ENCODE measurements at regions not wholly inside any gene's neighbourhood (a gene's known extent, or its start where the extent isn't known, plus 50 kb on each side); places are given as distances from the start of the nearest gene placed in this dataset.
A peak's percentile ranks its signal among the peaks of the same experiment; 100 is the strongest.

DNA sequence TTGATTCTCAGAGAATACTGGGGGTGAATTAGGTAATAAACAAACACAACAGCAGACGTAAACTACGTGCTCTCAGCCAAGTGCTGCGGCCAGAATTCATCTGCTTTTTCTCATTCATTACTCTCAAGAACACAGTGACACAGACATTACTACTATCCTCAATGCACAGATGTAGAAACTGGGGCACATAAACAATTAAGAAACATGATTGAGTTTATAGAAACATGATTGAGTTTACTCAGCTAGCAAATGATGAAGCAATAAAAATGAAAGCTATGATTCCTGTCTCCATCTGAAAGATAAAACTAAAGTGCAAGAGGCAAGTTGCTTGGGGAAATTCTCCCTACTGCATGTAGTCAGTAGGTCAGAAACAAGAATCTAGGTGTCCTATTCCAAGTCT, 140.5 kb downstream of the IFI44 start:
- H3K27ac ChIP-seq, result no peak overlapping the region
- DNase-seq (ENCODE audit: low read depth, low spot score), result no peak

DNA sequence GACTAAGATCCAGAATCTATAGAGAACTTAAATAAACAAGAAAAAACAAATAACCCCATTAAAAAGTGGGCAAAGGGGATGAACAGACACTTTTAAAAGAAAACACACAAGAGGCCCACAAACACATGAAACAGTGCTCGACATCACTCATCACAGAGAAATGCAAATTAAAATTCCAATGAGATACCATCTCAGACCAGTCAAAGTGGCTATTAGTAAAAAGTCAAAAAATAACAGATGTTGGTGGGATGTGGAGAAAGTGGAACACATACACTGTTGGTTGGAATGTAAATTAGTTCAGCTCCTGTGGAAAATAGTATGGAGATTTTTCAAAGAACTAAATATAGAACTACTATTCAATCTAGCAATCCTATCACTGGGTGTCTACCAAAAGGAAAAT, 143.1 kb downstream of the IFI44 start:
- no peak for DNase-seq (ENCODE audit: low read depth, low spot score)
- no peak overlapping the region for H3K27ac ChIP-seq

DNA sequence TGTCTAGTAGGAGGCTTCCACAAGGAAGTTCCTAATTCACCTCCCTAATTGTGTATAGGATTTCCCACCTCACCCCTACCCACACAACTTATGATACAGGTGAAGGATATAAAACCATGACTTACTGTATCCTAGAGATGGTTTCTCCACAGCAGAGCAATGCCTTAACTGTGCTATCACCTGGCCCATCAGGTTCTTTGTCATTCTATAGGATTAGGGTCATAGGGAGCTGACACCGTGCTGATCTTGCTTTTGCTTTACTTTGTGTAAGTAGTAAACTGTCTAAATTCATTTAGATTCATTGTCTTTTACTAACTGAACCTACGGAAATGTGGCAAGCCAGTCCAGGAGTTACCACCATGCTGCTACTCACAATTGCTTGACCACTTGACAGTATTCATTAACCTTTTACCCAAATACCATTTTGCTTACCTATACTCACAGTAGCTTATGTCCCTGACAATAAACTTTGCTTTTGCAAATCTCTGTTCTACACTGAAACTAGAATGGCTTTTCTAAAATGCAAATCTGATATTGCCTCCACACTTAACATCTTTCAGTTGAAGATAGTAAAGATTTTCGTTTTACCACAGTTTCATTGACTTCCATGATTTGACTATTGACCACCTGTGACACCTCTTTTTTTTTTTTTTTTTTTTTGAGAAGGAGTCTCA, 147.6 kb downstream of the IFI44 start:
- no peak for DNase-seq (ENCODE audit: low read depth, low spot score)
- H3K27ac ChIP-seq, result no peak overlapping the region

DNA sequence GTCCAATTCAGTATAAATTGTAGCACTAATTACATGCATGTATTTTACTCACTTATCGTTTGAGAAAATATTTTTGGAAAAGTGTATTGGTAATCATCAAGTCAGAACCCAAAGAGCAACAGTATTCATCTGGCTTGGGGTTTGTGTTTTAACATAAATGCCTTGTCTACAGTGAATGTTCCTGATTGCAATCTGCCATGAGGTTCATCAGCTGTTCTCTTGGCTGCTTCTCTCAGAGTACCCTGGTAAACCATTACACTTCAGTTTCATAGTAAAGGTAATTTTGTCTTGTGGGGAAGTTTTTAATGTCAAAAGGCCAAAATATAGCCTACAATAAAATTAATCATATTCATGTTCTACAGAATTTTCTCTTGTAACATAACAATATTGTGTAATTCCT, 150.3 kb downstream of the IFI44 start:
- no peak for DNase-seq (ENCODE audit: low read depth, low spot score)
- H3K27ac ChIP-seq, result no peak overlapping the region

DNA sequence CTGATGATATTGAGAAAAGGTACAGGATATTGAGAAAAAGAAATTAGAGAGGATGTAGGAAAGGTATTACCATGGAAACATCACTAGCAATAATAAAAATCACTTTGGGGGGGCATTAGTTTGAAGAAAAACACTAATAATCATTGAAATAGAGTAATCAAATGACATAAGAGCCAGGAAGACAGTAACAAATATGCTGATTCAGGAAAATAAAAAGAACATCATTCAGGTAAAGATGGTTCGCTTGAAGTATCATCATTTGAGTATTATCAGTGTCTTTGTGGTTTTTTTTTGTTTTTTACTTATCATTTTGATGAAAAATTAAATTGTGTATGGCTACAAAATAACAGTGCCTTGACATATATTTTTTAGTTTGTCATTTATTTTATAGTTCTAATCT, 164.5 kb downstream of the IFI44 start:
- H3K27ac ChIP-seq, result no peak overlapping the region
- no peak for DNase-seq (ENCODE audit: low read depth, low spot score)

DNA sequence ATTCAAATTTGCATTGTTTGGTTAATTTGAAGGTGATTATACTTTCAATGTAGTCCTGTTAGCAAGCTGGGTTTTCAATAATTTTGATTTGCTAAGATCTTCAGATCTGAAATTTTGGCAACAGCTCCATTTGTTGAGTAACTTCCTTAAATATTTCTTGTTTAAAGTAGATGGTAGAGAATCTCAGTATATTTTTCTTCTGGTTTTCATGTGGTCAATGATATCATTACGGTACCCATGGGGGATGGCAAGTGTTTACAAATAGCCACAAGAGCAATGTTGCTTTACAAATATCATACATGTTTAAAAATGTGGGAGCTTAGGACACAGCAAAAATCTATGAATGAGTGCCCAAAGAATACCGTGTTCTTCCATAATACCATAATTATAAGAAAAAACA, 175.9 kb downstream of the IFI44 start:
- no peak for DNase-seq (ENCODE audit: low read depth, low spot score)
- H3K27ac ChIP-seq, result no peak overlapping the region

DNA sequence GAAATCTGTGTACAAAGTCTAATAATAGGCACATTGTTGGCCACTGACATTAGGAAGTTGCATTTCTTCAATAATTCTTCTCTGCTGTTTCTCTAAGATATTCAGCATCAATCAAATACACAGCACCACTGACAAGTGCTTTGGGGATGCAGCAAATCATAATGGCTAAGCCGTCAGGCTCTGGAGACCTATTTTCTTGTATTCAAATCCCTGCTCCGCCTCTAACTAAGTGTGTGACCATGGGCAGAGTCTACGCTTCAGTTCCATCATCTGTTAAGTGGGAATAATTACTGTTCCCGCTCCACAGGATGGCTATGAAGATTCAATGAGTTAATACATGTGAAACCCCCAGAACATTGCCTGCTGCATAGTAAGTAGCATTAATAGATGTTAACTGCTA, 176.9 kb downstream of the ADGRL4 start:
- DNase-seq (ENCODE audit: low read depth, low spot score), result no peak
- H3K27ac ChIP-seq, result no peak overlapping the region

DNA sequence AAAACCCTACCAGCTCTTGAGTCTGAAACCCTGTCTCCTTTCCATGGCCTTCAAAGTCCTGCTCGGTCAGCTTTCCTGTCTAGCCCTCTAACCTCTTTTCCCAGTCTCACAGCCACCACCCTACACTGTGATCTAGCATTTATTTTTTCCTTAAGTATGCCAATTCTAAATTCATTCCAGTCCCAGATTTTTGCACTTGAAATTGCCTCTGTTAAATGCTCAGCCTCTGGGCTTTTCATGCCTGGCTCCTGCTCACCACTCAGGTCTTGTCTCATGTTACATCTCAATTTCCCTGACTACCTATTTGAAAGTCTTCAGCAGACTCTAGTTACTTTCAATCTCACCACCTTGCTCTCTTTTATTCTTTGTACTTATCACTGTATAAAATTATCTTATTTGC, 176.2 kb downstream of the ADGRL4 start:
- H3K27ac ChIP-seq, result no peak overlapping the region
- DNase-seq (ENCODE audit: low read depth, low spot score), result no peak

DNA sequence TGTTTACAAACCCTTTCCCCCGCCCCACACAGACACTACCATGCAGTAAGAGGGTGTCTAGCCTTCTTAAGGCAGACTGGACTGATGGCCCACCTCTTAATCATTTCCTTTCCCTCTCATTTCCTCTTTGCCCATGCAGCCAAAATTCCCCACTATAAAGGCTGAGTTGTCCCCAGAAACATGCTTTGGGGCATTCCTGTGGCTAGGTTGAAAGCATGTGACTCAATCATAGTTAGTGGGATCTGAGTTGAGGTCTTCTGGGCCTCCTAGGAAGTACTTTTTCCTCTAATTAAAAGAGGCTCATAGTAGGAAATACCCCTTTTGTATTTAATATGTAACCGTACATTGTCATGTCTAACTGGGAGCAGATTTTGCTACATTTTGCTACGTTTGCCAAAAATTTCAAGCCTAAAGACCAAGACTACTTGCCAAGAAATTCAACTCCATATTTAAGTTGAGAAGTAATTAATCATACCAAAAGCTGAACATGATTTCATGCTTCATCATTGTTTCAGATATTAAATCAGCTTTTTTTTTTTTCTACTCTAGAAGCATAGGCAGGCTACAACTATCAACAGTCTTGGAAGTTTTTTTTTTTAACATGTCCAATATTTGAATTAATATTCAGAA, 174.7 kb downstream of the ADGRL4 start:
- DNase-seq (ENCODE audit: low read depth, low spot score), result peak; percentile 50
- H3K27ac ChIP-seq, result peak overlapping the region; percentile 94

DNA sequence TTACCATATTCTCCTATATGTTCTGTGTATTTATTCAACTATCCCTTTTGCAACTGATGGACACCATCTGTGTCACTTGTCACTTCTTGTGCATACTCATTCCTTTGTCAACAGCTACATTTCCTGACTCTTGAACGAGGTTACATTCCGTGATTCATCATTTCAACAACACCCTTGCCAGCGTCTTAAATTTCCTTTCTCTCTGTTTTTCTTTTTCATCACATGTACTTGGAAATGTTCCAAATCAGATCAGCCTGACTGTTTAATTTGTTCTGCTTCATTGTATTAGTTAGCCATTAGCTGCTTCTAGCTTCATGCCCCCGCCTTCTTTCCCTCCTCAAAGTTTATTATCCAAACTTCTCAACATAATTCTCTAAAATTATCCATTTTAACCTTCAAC, 173.0 kb downstream of the ADGRL4 start:
- DNase-seq (ENCODE audit: low read depth, low spot score), result peak; percentile 73
- H3K27ac ChIP-seq, result peak overlapping the region; percentile 94

DNA sequence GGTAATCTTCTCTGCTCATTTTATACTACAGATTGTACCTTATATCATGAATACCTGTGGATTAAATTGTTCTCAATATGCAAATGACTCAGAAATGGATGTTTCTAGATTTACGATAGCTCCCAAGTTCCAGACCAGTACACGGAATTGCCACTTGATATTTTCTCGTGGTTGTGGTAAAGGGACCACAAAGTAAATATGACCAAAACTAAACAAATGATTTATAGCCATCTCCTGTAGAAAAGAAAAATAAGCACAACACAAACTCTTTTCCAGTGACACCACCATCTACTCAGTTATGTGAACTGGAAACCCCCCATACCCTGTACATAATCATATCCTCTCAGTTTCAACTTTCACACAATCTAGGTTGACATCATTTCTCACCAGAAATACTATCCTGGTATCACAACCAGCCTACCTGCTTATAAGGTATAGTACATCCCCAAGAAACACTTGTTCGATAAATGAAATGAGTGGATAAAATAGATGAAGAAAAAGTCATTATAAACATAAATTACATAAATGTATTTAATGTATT, 172.3 kb downstream of the ADGRL4 start:
- no peak for DNase-seq (ENCODE audit: low read depth, low spot score)
- H3K27ac ChIP-seq, result peak overlapping the region; percentile 94

DNA sequence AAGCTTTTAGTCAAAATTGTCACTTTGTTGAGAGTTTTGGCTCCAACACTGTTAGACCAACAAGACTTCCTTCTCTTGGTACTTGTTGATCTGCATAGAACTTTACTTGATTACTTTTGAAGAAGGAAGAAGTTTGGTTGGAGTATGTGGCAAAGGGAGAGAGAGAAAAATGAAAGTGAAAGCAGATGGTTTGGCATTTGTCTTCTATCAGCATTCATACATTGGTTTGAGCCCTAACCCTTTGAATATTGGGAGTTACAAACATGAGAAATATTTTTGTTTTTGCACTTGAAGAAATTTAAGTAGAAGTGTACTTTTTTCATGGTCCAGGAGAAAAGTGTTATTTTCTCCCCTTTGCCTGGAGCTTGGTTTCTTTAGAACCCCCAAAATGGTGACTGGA, 169.8 kb downstream of the ADGRL4 start:
- DNase-seq (ENCODE audit: low read depth, low spot score), result no peak
- no peak overlapping the region for H3K27ac ChIP-seq

DNA sequence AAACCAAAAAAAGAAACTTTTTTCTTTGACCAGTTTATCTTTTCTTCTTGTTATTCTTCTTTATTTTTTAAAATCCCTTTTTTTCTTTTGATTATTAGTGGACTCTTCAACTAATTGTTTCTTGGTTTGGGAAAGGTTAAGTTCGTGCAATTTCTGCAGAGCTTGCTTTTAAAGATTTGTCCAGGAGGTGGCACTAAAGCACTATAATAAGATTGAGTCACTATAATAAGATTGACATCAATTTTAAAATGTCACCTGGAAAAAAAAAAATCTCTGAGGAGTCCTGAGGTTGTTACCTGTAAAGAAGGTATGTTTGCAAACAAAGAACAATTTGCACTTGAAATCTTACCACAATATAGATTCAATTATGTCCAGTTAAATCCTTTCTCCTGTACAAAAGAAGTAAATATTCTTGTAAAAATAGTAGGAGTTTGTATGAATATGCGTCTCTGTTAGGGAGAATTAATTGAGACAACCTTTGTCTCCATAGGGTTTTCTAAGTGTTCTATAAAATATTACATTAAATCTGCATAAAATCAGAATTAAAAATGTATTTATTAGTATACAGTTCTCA, 166.7 kb downstream of the ADGRL4 start:
- DNase-seq (ENCODE audit: low read depth, low spot score), result no peak
- H3K27ac ChIP-seq, result no peak overlapping the region
